HCT116 (cell line): ENCODE measurements at regions not wholly inside any gene's neighbourhood (a gene's known extent, or its start where the extent isn't known, plus 50 kb on each side); places are given as distances from the start of the nearest gene placed in this dataset.

Experiments
- ATAC-seq: fragments of 200-7000 bp; cut with Tn5 transposase; 2 replicates; pipeline ENCODE4 v1.9.1; 2020; ENCODE audit warnings: mild to moderate bottlenecking, moderate library complexity
- BruUV-seq: library from RNA; stranded (reverse); fragments of 400-500 nt; replicated peaks from 2 replicates; lab custom pipeline; 2021; lab: Mats Ljungman, UMichigan
- CTCF ChIA-PET: fragments of 300-600 bp; sonication (Branson Sonifier 250); formaldehyde crosslinking; loops from one replicate; lab custom pipeline; 2021; ENCODE audit warnings: antibody characterized with exemption; lab: Charles Lee
- POLR2A ChIA-PET: fragments of 300-600, 350-600 bp; sonication (Branson Sonifier 250); formaldehyde crosslinking; loops from one replicate; lab custom pipeline; 2021; ENCODE audit warnings: antibody characterized with exemption; lab: Charles Lee
- RAD21 ChIA-PET, 2 experiments: fragments of 300-600 bp; sonication (Branson Sonifier 250); formaldehyde crosslinking; loops; one replicate each; lab custom pipeline; 2023; ENCODE audit warnings: low total read pairs in 2 of 2; ENCODE audit not compliant: uncharacterized antibody in 2 of 2, unreplicated experiment in 2 of 2, low non-redundant PET in 1 of 2; lab: Charles Lee
- DNase-seq: peaks from one replicate; pipeline ENCODE4 v3.0.0-alpha.2; 2010; ENCODE audit warnings: low read depth, low spot score
- H2AFZ ChIP-seq: fragments of 200-600 bp; shearing (Covaris generic), sonication (generic); 2 replicates; pipeline ENCODE4 v1.6.1; 2017; ENCODE audit warnings: low read depth, mixed run types, mixed read lengths, antibody characterized with exemption, low read length; ENCODE audit not compliant: poor library complexity, severe bottlenecking
- H3K27ac ChIP-seq: 2 replicates; pipeline ENCODE4 v1.5.1; 2012; ENCODE audit warnings: low read depth, low read length
- H3K27me3 ChIP-seq: fragments of 200-600 bp; sonication (generic); 2 replicates; pipeline ENCODE4 v1.6.1; 2016; ENCODE audit warnings: mixed run types, low read length, mixed read lengths; ENCODE audit not compliant: insufficient read depth
- H3K36me3 ChIP-seq, 2 experiments: fragments of 200-500 bp in 1 of 2; fragments of 200-600 bp in 1 of 2; sonication (Bioruptor generic) in 1 of 2; sonication (generic) in 1 of 2; 2 replicates each; pipeline versions ENCODE4 v1.5.1 to v1.6.1; 2014 to 2016; ENCODE audit warnings: low read length in 2 of 2, inconsistent platforms in 1 of 2, mixed read lengths in 1 of 2, mixed run types in 1 of 2; ENCODE audit not compliant: insufficient read depth in 2 of 2, control insufficient read depth in 1 of 2
- H3K4me1 ChIP-seq, 2 experiments: fragments of 200-600 bp in 1 of 2; sonication (generic) in 1 of 2; 2 replicates each; pipeline versions ENCODE4 v1.5.1 to v1.6.1; 2012 to 2017; ENCODE audit warnings: low read length in 2 of 2, inconsistent platforms in 1 of 2, mild to moderate bottlenecking in 1 of 2, mixed read lengths in 1 of 2, mixed run types in 1 of 2, moderate library complexity in 1 of 2; ENCODE audit not compliant: insufficient read depth in 2 of 2, control insufficient read depth in 1 of 2
- H3K4me2 ChIP-seq: fragments of 200-600 bp; sonication (generic); 2 replicates; pipeline ENCODE4 v1.6.1; 2017; ENCODE audit warnings: mixed run types, low read length, mixed read lengths
- H3K4me3 ChIP-seq, 2 experiments: fragments of 200-600 bp in 1 of 2; sonication (generic) in 1 of 2; replicated peaks in 1 of 2; 2 replicates each; pipeline ENCODE4 v1.5.1; 2011 to 2016; ENCODE audit warnings: low read length in 2 of 2, control low read depth in 1 of 2, low read depth in 1 of 2, mild to moderate bottlenecking in 1 of 2, mixed read lengths in 1 of 2, mixed run types in 1 of 2
- H3K79me2 ChIP-seq: fragments of 200-600 bp; sonication (generic); 2 replicates; pipeline ENCODE4 v1.6.1; 2017; ENCODE audit warnings: mild to moderate bottlenecking, mixed run types, low read length, moderate library complexity, mixed read lengths; ENCODE audit not compliant: insufficient read depth
- H3K9ac ChIP-seq: fragments of 200-600 bp; sonication (generic); 2 replicates; pipeline ENCODE4 v1.6.1; 2016; ENCODE audit warnings: low read length, mixed read lengths
- H3K9me2 ChIP-seq: fragments of 200-600 bp; sonication (generic), shearing (Covaris generic); 2 replicates; pipeline ENCODE4 v1.6.1; 2017; ENCODE audit warnings: mixed run types, mild to moderate bottlenecking, moderate library complexity; ENCODE audit not compliant: insufficient read depth
- H3K9me3 ChIP-seq, 2 experiments: fragments of 200-500 bp in 1 of 2; fragments of 200-600 bp in 1 of 2; sonication (Bioruptor generic) in 1 of 2; sonication (generic) in 1 of 2; 2 replicates each; pipeline ENCODE4 v1.6.1; 2014 to 2017; ENCODE audit warnings: low read length in 2 of 2, mixed read lengths in 2 of 2, inconsistent platforms in 1 of 2, low read depth in 1 of 2, mild to moderate bottlenecking in 1 of 2, mixed run types in 1 of 2, moderate library complexity in 1 of 2; ENCODE audit not compliant: control insufficient read depth in 1 of 2, insufficient read depth in 1 of 2
- H4K20me1 ChIP-seq: fragments of 200-600 bp; sonication (generic), shearing (Covaris generic); 2 replicates; pipeline ENCODE4 v1.6.1; 2017; ENCODE audit warnings: mixed run types, mild to moderate bottlenecking, moderate library complexity; ENCODE audit not compliant: insufficient read depth
- CBX3 ChIP-seq: IDR thresholded peaks from 2 replicates; pipeline ENCODE4 v1.6.1; 2012; ENCODE audit warnings: low read depth
- CEBPB ChIP-seq: IDR thresholded peaks from 2 replicates; pipeline ENCODE4 v1.6.1; 2012; ENCODE audit warnings: low read depth
- FOSL1 ChIP-seq: IDR thresholded peaks from 2 replicates; pipeline ENCODE4 v1.6.1; 2012; ENCODE audit warnings: low read depth
- JUND ChIP-seq: IDR thresholded peaks from 2 replicates; pipeline ENCODE4 v1.6.1; 2012
- RAD21 ChIP-seq: IDR thresholded peaks from 2 replicates; pipeline ENCODE4 v1.6.1; 2012; ENCODE audit warnings: low read depth, mild to moderate bottlenecking
- SIN3A ChIP-seq: IDR thresholded peaks from 2 replicates; pipeline ENCODE4 v1.6.1; 2012; ENCODE audit warnings: low read depth
- SRF ChIP-seq: IDR thresholded peaks from 2 replicates; pipeline ENCODE4 v1.6.1; 2012; ENCODE audit warnings: low read depth
- YY1 ChIP-seq: IDR thresholded peaks from 2 replicates; pipeline ENCODE4 v1.6.1; 2011; ENCODE audit warnings: low read length, low read depth, moderate library complexity, mild to moderate bottlenecking; ENCODE audit not compliant: insufficient replicate concordance; ENCODE audit errors: extremely low read depth
- ZNF274 ChIP-seq: fragments of 200-500 bp; sonication (Bioruptor generic); IDR thresholded peaks from 2 replicates; pipeline ENCODE4 v1.6.1; 2014; ENCODE audit warnings: mild to moderate bottlenecking, low read depth, low read length, inconsistent platforms
- intact Hi-C: fragments of 100-400 bp; cut with micrococcal nuclease; formaldehyde crosslinking; loops from 2 replicates; pipeline ENCODE4 v1.10.0; 2022
- TF ChIP-seq, protein P1 (sequence below): IDR thresholded peaks from 2 replicates; pipeline ENCODE4 v1.6.1; 2012
- TF ChIP-seq, protein P2 (sequence below): IDR thresholded peaks from 2 replicates; pipeline ENCODE4 v1.6.1; 2012; ENCODE audit warnings: low read depth

DNA sequence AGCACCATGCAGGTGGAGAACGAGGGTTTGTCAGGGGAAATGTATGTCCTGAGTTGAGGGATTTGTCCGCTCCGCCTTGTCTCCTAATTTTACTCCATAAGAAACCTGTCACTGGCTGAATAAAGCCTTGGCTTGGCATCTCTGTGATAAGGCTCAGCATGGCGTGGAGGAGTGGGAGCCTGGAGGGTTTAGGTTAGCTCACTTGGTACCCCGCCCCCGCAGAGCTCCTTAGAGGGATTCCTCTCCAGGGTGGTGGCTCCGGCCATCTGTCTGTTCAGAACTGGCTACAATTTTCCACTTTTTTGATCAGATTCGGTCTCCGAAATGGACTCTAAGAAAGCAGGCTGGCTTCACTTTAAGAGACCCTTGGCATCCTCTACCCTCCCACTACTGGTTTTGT, 192.2 kb upstream of the SYNDIG1 start:
- Histone ChIP-seq H3K4me3 (no peak overlapping the region), H3K79me2 (no peaks in the 10 kb centered on the region), H4K20me1 (no peaks in the 10 kb centered on the region), H3K36me3 (no peaks in the 10 kb centered on the region), H3K9me3 (no peaks in the 10 kb centered on the region; a peak in 1 of 4 replicates), H3K9me2 (no peaks in the 10 kb centered on the region), H2AFZ (no peak overlapping the region), H3K27me3 (no peaks in the 10 kb centered on the region), H3K4me1 (no peaks in the 10 kb centered on the region), H3K27ac (no peak overlapping the region), H3K9ac (no peak overlapping the region), H3K4me2 (no peak overlapping the region)
- POLR2A ChIA-PET: no interaction called here
- no peak for ATAC-seq
- no peak for DNase-seq
- intact Hi-C loops: no loop called here
- CTCF ChIA-PET: no interaction called here
- no TSS peak for BruUV-seq
- RAD21 ChIA-PET: no interaction called here
- TF ChIP-seq, protein P1, sequence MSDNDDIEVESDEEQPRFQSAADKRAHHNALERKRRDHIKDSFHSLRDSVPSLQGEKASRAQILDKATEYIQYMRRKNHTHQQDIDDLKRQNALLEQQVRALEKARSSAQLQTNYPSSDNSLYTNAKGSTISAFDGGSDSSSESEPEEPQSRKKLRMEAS: no peak
- TF ChIP-seq SIN3A (no peak), CEBPB (no peak), YY1 (no peak), RAD21 (no peak), JUND (no peak), FOSL1 (no peak), ZNF274 (no peak), SRF (no peak), CBX3 (no peak)
- TF ChIP-seq, protein P2, sequence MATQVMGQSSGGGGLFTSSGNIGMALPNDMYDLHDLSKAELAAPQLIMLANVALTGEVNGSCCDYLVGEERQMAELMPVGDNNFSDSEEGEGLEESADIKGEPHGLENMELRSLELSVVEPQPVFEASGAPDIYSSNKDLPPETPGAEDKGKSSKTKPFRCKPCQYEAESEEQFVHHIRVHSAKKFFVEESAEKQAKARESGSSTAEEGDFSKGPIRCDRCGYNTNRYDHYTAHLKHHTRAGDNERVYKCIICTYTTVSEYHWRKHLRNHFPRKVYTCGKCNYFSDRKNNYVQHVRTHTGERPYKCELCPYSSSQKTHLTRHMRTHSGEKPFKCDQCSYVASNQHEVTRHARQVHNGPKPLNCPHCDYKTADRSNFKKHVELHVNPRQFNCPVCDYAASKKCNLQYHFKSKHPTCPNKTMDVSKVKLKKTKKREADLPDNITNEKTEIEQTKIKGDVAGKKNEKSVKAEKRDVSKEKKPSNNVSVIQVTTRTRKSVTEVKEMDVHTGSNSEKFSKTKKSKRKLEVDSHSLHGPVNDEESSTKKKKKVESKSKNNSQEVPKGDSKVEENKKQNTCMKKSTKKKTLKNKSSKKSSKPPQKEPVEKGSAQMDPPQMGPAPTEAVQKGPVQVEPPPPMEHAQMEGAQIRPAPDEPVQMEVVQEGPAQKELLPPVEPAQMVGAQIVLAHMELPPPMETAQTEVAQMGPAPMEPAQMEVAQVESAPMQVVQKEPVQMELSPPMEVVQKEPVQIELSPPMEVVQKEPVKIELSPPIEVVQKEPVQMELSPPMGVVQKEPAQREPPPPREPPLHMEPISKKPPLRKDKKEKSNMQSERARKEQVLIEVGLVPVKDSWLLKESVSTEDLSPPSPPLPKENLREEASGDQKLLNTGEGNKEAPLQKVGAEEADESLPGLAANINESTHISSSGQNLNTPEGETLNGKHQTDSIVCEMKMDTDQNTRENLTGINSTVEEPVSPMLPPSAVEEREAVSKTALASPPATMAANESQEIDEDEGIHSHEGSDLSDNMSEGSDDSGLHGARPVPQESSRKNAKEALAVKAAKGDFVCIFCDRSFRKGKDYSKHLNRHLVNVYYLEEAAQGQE: no peak
